ENCODE measurements at regions not wholly inside any gene's neighbourhood (a gene's known extent, or its start where the extent isn't known, plus 50 kb on each side); places are given as distances from the start of the nearest gene placed in this dataset.

DNA sequence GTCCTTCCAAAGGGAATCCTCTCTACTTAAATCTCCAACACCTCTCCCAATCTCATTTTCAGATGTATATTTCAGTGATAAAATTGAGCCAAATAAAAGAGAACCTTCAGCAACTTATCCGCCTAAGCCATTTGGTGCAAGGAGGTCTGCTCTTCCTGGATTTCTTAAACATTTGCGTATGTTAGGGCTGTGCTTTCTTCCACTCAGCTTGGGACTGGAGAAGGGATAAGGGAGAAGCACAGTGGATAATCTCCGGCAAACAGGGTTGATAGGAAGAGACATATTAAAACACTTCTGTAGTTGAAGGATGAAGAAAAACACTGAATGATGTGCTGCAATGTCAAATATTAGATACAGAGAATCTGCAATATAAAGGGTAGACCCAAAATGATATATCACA lies 796.2 kb downstream of the KCNJ3 start:
- intact Hi-C loops (cut with micrococcal nuclease), result no loop called here
- no peak for DNase-seq (ENCODE audit: extremely low read depth in 1 of 4, low spot score in 3 of 4)
- Histone ChIP-seq H3K4me2 (ENCODE audit: insufficient read depth, low read length) (no peak overlapping the region), H2AFZ (ENCODE audit: low read depth, low read length) (no peak overlapping the region), H3K9me3 (replicated peaks; ENCODE audit: control insufficient read depth, insufficient read depth, low read depth, low read length) (no peaks in the 10 kb centered on the region), H3K27me3 (ENCODE audit: control insufficient read depth in 2 of 2, insufficient read depth in 2 of 2, low read length in 2 of 2) (no peaks in the 10 kb centered on the region), H3K79me2 (ENCODE audit: control insufficient read depth, insufficient read depth, low read length) (no peaks in the 10 kb centered on the region), H3K27ac (ENCODE audit: extremely low read depth, low read depth, low read length) (no peak overlapping the region), H3K9me1 (ENCODE audit: control insufficient read depth, insufficient read depth, low read length) (no peaks in the 10 kb centered on the region), H3K4me1 (replicated peaks in 1 of 2; ENCODE audit: control insufficient read depth in 2 of 2, insufficient read depth in 2 of 2, low read length in 2 of 2) (no peaks in the 10 kb centered on the region), H3K9ac (ENCODE audit: insufficient read depth in 1 of 2, low read depth in 2 of 2, low read length in 2 of 2) (no peak overlapping the region), H3K36me3 (ENCODE audit: control insufficient read depth, insufficient read depth, low read length) (no peaks in the 10 kb centered on the region), H3K4me3 (no peak overlapping the region), H4K20me1 (replicated peaks; ENCODE audit: control insufficient read depth, insufficient read depth, low read length) (no peaks in the 10 kb centered on the region)
- ChIA-PET POLR2A (no interaction called here), CTCF (ENCODE audit: low intra/inter-chr PET ratio) (no interaction called here)
- in situ Hi-C loops (cut with MboI), result no loop called here
- WGBS (ENCODE audit: insufficient coverage, low coverage, missing lambda C conversion rate), result 16% methylated on average over 3 of the region's 3 CpGs
- no peak for FAIRE-seq
- BruUV-seq (replicated peaks), result no TSS peak
- ATAC-seq, result no peak
- TF ChIP-seq TAF9B (IDR thresholded peaks at IDR 0.05; ENCODE audit: partially characterized antibody) (no peak), NFIX (CRISPR knock-in tag; IDR thresholded peaks at IDR 0.05; ENCODE audit: low read depth) (no peak), ARHGAP35 (IDR thresholded peaks at IDR 0.05; ENCODE audit: partially characterized antibody) (no peak), ZNF444 (CRISPR knock-in tag; IDR thresholded peaks at IDR 0.05) (no peak)

DNA sequence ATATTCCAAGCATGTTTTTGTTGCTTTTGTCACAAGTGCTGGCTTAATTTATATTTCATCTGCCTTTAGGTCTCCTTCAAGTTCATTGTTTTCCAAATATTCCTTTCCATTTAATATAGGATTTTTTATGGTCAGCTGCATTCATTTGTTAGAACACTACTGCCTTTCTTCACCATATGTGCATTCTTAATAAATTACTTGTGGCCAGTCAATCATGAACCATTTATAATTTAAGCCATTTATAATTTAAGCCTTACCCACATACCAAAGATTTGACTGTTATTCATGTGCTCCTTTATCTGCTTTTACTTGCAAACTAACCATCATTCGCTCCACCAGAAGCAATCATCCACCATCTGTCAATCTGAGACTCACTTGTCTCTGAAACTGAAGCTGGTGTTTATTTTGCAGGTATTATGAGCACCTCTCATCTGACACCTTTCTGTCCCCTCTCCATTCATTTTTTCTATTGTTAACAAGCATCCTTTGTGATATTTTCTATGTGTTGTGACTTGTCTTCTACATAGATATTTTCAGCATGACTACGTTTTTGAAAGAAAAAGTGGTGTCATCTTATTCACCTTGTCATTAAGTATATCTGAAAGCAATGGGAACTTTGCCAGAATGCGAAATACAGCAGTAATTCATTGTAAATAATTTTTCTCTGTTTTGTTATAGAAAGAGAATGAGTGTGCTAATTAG lies 786.8 kb downstream of the KCNJ3 start:
- H2AFZ ChIP-seq (ENCODE audit: low read depth, low read length), result no peak overlapping the region
- no peaks in the 10 kb centered on the region for H3K9me1 ChIP-seq (ENCODE audit: control insufficient read depth, insufficient read depth, low read length)
- POLR2A ChIA-PET, result no interaction called here
- H3K27me3 ChIP-seq (ENCODE audit: control insufficient read depth in 2 of 2, insufficient read depth in 2 of 2, low read length in 2 of 2), result no peaks in the 10 kb centered on the region
- intact Hi-C loops (cut with micrococcal nuclease) (no loop called here), in situ Hi-C loops (cut with MboI) (no loop called here)
- no peaks in the 10 kb centered on the region for H3K79me2 ChIP-seq (ENCODE audit: control insufficient read depth, insufficient read depth, low read length)
- H3K4me1 ChIP-seq (replicated peaks in 1 of 2; ENCODE audit: control insufficient read depth in 2 of 2, insufficient read depth in 2 of 2, low read length in 2 of 2), result no peaks in the 10 kb centered on the region
- no peaks in the 10 kb centered on the region for H3K9me3 ChIP-seq (replicated peaks; ENCODE audit: control insufficient read depth, insufficient read depth, low read depth, low read length)
- H3K36me3 ChIP-seq (ENCODE audit: control insufficient read depth, insufficient read depth, low read length), result no peaks in the 10 kb centered on the region
- ATAC-seq, result no peak
- DNase-seq (ENCODE audit: extremely low read depth in 1 of 4, low spot score in 3 of 4), result no peak
- no peak overlapping the region for H3K4me2 ChIP-seq (ENCODE audit: insufficient read depth, low read length)
- H4K20me1 ChIP-seq (replicated peaks; ENCODE audit: control insufficient read depth, insufficient read depth, low read length), result no peaks in the 10 kb centered on the region
- H3K27ac ChIP-seq (ENCODE audit: extremely low read depth, low read depth, low read length), result no peak overlapping the region
- H3K4me3 ChIP-seq, result no peak overlapping the region
- FAIRE-seq, result no peak
- WGBS (ENCODE audit: insufficient coverage, low coverage, missing lambda C conversion rate), result 5% methylated on average over 3 of the region's 3 CpGs
- no TSS peak for BruUV-seq (replicated peaks)
- CTCF ChIA-PET (ENCODE audit: low intra/inter-chr PET ratio), result no interaction called here
- TF ChIP-seq, protein P1, sequence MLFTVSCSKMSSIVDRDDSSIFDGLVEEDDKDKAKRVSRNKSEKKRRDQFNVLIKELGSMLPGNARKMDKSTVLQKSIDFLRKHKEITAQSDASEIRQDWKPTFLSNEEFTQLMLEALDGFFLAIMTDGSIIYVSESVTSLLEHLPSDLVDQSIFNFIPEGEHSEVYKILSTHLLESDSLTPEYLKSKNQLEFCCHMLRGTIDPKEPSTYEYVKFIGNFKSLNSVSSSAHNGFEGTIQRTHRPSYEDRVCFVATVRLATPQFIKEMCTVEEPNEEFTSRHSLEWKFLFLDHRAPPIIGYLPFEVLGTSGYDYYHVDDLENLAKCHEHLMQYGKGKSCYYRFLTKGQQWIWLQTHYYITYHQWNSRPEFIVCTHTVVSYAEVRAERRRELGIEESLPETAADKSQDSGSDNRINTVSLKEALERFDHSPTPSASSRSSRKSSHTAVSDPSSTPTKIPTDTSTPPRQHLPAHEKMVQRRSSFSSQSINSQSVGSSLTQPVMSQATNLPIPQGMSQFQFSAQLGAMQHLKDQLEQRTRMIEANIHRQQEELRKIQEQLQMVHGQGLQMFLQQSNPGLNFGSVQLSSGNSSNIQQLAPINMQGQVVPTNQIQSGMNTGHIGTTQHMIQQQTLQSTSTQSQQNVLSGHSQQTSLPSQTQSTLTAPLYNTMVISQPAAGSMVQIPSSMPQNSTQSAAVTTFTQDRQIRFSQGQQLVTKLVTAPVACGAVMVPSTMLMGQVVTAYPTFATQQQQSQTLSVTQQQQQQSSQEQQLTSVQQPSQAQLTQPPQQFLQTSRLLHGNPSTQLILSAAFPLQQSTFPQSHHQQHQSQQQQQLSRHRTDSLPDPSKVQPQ (CRISPR knock-in tag; IDR thresholded peaks at IDR 0.05; ENCODE audit: borderline replicate concordance), result no peak
- TF ChIP-seq ZNF696 (CRISPR knock-in tag; conservative IDR thresholded peaks at IDR 0.05), result no peak
- H3K9ac ChIP-seq (ENCODE audit: insufficient read depth in 1 of 2, low read depth in 2 of 2, low read length in 2 of 2), result no peak overlapping the region

Measured in K562 (cell line).